ENCODE measurements at regions not wholly inside any gene's neighbourhood (a gene's known extent, or its start where the extent isn't known, plus 50 kb on each side); places are given as distances from the start of the nearest gene placed in this dataset.

DNA sequence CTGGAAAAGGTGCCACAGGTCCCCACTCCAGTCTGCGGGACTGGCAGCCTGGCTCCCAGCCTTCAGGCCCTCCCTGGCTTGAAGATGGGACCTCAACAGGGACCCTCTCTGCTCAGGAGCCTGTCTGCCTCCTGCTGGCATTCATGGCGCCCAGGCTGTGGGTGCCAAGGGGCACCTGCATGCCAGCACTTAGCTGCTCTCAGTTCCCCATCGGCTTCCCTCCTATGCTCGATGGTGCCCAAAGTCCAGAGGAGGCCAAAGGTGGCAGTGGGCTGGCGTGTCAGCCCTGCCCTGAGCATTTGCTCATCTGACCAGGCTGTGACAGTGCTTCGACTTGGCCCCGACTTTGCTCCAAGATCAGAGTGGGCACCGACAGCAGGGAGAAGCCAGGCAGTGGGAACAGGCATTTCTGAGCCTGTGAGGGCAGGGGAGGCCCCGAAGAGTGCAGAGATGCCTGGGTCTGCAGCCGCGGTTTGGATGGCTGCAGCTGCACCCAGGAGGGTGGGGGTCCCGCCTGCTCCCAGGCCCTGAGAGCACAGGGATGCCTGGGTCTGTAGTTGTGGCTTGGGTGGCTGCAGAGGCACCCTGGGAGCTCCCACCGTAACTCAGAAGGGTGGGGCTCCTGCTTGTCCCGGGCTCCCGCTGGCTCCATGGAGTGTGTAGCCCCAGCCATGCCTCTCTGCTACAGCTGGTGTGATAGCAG lies 463.6 kb downstream of the TBC1D22A start:
- DNase-seq (ENCODE audit: low read depth, low spot score), result no peak

DNA sequence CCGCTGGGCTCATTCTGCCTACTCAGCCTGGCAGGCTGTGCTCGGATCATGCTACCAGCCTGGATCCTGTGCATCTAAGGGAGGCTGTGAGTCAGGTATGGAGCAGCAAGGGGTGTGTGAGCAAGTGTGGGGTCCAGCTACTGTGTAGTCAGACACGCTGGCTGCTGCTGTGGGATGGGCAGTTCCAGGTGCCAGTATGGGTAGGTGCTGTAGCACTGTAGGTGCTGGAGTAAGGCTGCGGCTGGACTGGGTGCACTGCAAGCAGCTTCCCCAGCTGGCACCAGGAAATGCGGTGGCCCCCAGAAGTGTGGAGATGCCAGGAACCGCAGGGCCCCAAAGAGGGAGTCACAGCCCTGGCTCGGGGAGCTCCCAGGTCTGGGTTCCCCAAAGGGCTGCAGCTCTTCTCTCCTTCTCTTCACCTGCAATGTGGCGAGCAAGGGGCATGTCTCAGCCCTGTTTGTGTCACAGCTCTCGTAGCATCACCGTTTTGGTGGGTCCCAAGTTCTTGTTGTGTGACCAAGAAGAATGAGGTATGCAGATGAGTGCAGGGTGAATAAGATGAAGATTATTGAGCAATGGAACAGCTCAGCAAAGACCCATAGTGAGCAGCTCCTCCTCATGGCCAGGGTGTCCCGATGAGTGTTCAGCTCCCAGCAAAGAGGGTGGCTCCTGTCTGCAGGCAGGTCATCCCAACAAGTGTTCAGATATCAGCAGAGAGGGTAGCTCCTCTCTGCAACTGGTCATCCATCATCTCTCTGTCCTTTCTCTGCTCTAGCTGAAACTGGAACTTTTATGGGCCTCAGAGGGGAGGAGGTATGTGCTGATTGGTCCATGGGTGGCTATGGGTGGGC lies 462.9 kb downstream of the TBC1D22A start:
- no peak for DNase-seq (ENCODE audit: low read depth, low spot score)
